ENCODE measurements at regions not wholly inside any gene's neighbourhood (a gene's known extent, or its start where the extent isn't known, plus 50 kb on each side); places are given as distances from the start of the nearest gene placed in this dataset.

DNA sequence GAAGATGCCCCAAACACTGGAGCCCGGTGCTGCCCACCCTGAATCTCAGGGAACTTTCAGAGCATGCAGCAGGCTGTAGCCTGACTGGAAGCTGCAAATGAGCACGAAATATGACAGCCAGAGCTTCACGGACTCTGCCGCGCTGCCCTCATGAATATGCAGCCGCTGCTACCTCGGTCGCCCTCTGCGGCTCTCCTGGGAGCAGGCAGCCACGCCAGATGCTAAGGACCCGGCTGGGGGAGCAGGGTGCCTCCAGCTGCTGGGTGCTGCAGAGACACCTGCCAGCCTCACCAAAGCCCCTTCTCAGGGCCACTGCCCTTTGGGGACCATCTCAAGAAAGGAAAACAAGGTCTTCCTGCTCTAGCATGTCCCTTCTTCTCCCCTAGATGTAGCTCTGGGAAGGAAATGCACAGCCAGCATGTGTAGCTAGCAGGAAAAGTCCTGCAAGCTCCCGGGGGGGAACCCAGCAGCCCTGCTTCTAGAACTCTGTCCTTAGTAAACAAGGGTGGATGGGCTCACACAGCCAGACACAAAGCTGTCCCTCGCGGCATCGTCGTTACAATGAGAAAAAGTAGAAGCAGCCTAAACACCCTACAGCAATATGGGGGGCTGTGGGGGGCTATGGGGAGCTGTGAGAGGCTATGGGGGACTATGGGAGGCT lies 56.8 kb upstream of the OLFM1 start:
- H3K4me1 ChIP-seq (ENCODE audit: control insufficient read depth in 1 of 2, insufficient read depth in 2 of 2, low read length in 2 of 2) = no peaks in the 10 kb centered on the region
- H4K20me1 ChIP-seq (ENCODE audit: insufficient read depth) = no peaks in the 10 kb centered on the region
- H3K9me3 ChIP-seq (ENCODE audit: control insufficient read depth in 1 of 2, insufficient read depth in 1 of 2, low read depth in 1 of 2, low read length in 2 of 2) = no peaks in the 10 kb centered on the region
- TF ChIP-seq JUND (IDR thresholded peaks at IDR 0.05) (no peak), RAD21 (IDR thresholded peaks at IDR 0.05; ENCODE audit: low read depth) (no peak), ELF1 (IDR thresholded peaks at IDR 0.05; ENCODE audit: borderline replicate concordance, low read depth) (no peak), POLR2AphosphoS5 (IDR thresholded peaks at IDR 0.05; ENCODE audit: low read depth, low read length) (no peak), TCF7L2 (IDR thresholded peaks at IDR 0.05; ENCODE audit: borderline replicate concordance, extremely low read depth, insufficient read depth, insufficient read length) (no peak), CTCF (IDR thresholded peaks at IDR 0.05 in 2 of 3, conservative IDR thresholded peaks at IDR 0.05 in 1 of 3; ENCODE audit: borderline replicate concordance in 1 of 3, insufficient read depth in 1 of 3, low read depth in 2 of 3, low read length in 2 of 3) (no peak), EGR1 (IDR thresholded peaks at IDR 0.05; ENCODE audit: low read depth) (no peak), ZFX (IDR thresholded peaks at IDR 0.05) (no peak)
- H2AFZ ChIP-seq (ENCODE audit: low read depth, low read length, poor library complexity, severe bottlenecking) = no peak overlapping the region
- ChIA-PET POLR2A (no interaction called here), CTCF (no interaction called here), RAD21 (ENCODE audit: low non-redundant PET in 1 of 2, low total read pairs in 2 of 2, uncharacterized antibody in 2 of 2, unreplicated experiment in 2 of 2) (no interaction called here)
- no peak overlapping the region for H3K9ac ChIP-seq (ENCODE audit: low read length)
- ATAC-seq = no peak
- H3K79me2 ChIP-seq (ENCODE audit: insufficient read depth, low read length) = no peaks in the 10 kb centered on the region
- intact Hi-C loops (cut with micrococcal nuclease) = no loop called here
- H3K27me3 ChIP-seq (ENCODE audit: insufficient read depth, low read length) = peaks cover 4% of the 10 kb centered on the region
- no peak overlapping the region for H3K4me2 ChIP-seq (ENCODE audit: low read length)
- no peak overlapping the region for H3K4me3 ChIP-seq (replicated peaks in 1 of 2; ENCODE audit: low read depth in 1 of 2, low read length in 2 of 2)
- DNase-seq (ENCODE audit: low read depth, low spot score) = no peak
- no TSS peak for BruUV-seq (replicated peaks)
- no peaks in the 10 kb centered on the region for H3K36me3 ChIP-seq (ENCODE audit: control insufficient read depth in 1 of 2, insufficient read depth in 2 of 2, low read length in 2 of 2)
- no peaks in the 10 kb centered on the region for H3K9me2 ChIP-seq (ENCODE audit: insufficient read depth)
- no peak overlapping the region for H3K27ac ChIP-seq (ENCODE audit: low read depth, low read length)

All from HCT116 (cell line).